Peyer's patch (tissue), 4 donors: ENCODE measurements at regions not wholly inside any gene's neighbourhood (a gene's known extent, or its start where the extent isn't known, plus 50 kb on each side); places are given as distances from the start of the nearest gene placed in this dataset.

ENCODE experiments used
- DNase-seq, 3 donors: peaks; one replicate each; pipeline ENCODE4 v3.0.0-alpha.2; 2017 to 2019
- H3K27ac ChIP-seq, 4 donors: fragments of 200-600 bp; sonication (generic); one replicate each; pipeline ENCODE4 v1.5.1; 2016 to 2019
- H3K27me3 ChIP-seq, 2 donors: fragments of 200-600 bp; sonication (generic); one replicate each; pipeline ENCODE4 v1.5.1; 2019
- H3K36me3 ChIP-seq, 3 donors: fragments of 200-600 bp; sonication (generic); one replicate each; pipeline ENCODE4 v1.5.1; 2016 to 2019
- H3K4me1 ChIP-seq, 4 donors: fragments of 200-600 bp; sonication (generic); one replicate each; pipeline ENCODE4 v1.5.1; 2016 to 2019
- H3K4me3 ChIP-seq, 4 donors: fragments of 200-600 bp; sonication (generic); 1 replicate in 3 of 4; 2 replicates in 1 of 4; pipeline ENCODE4 v1.5.1; 2016 to 2019; ENCODE audit warnings: mild to moderate bottlenecking in 1 of 4
- H3K9me3 ChIP-seq, 4 donors: fragments of 200-600 bp; sonication (generic); one replicate each; pipeline ENCODE4 v1.5.1; 2016 to 2019; ENCODE audit warnings: mild to moderate bottlenecking in 1 of 4
- CTCF ChIP-seq, 6 experiments: fragments of 450-650 bp in 4 of 6; fragments of 200-600 bp in 2 of 6; sonication (generic) in 1 of 6; IDR thresholded peaks; one replicate each; pipeline ENCODE4 v1.5.1; 2017 to 2019; ENCODE audit warnings: antibody characterized with exemption in 6 of 6, mild to moderate bottlenecking in 3 of 6, moderate library complexity in 1 of 6
- POLR2A ChIP-seq, 2 donors: fragments of 450-650 bp; IDR thresholded peaks; one replicate each; pipeline ENCODE4 v1.5.1; 2017; ENCODE audit warnings: antibody characterized with exemption in 2 of 2, mild to moderate bottlenecking in 2 of 2, moderate library complexity in 2 of 2

GRCh38 chr5:71892641-71893365, 173.7 kb downstream of the CARTPT start:
- H3K36me3 ChIP-seq, result no peaks in the 10 kb centered on the region
- TF ChIP-seq CTCF (IDR thresholded peaks at IDR 0.05) (no peak), POLR2A (IDR thresholded peaks at IDR 0.05) (no peak)
- no peak overlapping the region for H3K27ac ChIP-seq

DNA sequence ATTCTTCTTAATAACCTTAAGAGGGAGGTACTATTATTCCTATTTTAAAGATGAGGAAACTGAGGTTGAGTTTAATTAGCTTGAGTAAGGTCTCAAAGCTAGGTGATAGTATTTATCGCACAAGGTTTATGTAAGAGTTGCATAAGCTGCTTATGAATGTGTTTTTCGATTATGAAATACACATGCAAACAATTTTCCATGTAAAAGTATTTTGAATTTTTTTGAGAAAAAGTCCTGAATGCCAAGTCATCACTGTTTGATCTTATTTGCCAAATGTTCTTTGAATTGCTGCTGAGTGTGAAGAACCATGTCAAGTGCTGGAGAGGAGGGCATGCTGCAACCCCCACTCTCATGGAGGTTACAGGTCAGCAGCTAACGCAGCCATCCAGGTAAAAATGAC, 174.4 kb downstream of the CARTPT start:
- TF ChIP-seq POLR2A (IDR thresholded peaks at IDR 0.05), result no peak
- TF ChIP-seq CTCF (IDR thresholded peaks at IDR 0.05), result no peak
- H3K4me3 ChIP-seq, result no peak overlapping the region
- no peak for DNase-seq
- H3K36me3 ChIP-seq, result no peaks in the 10 kb centered on the region
- no peaks in the 10 kb centered on the region for H3K9me3 ChIP-seq
- no peak overlapping the region for H3K27ac ChIP-seq
- H3K27me3 ChIP-seq, result no peaks in the 10 kb centered on the region
- peaks cover 0 to 5% (median 0%) of the 10 kb centered on the region in 4 donors for H3K4me1 ChIP-seq

More at GRCh38 chr5:71892641-71893365, 173.7 kb downstream of the CARTPT start:
- Histone ChIP-seq H3K4me3 (no peak overlapping the region), H3K4me1 (peaks cover 0 to 5% (median 0%) of the 10 kb centered on the region in 4 donors), H3K27me3 (no peaks in the 10 kb centered on the region), H3K9me3 (no peaks in the 10 kb centered on the region)
- no peak for DNase-seq

- Histone ChIP-seq H3K9me3 (no peaks in the 10 kb centered on the region), H3K27me3 (no peaks in the 10 kb centered on the region), H3K27ac (no peak overlapping the region), H3K36me3 (no peaks in the 10 kb centered on the region), H3K4me3 (no peak overlapping the region), H3K4me1 (peaks cover 0 to 5% (median 0%) of the 10 kb centered on the region in 4 donors)
- no peak for DNase-seq
- TF ChIP-seq POLR2A (IDR thresholded peaks at IDR 0.05), result no peak
- TF ChIP-seq CTCF (IDR thresholded peaks at IDR 0.05), result no peak
Measured at GRCh38 chr5:71894091-71894490, 175.0 kb downstream of the CARTPT start.

- Histone ChIP-seq H3K27me3 (no peaks in the 10 kb centered on the region), H3K4me3 (no peak overlapping the region), H3K9me3 (no peaks in the 10 kb centered on the region), H3K4me1 (peaks cover 0 to 5% (median 0%) of the 10 kb centered on the region in 4 donors), H3K36me3 (no peaks in the 10 kb centered on the region), H3K27ac (no peak overlapping the region)
- DNase-seq, result peak in 1 of 3 donors; percentile 54
- TF ChIP-seq CTCF (IDR thresholded peaks at IDR 0.05) (no peak), POLR2A (IDR thresholded peaks at IDR 0.05) (no peak)
Measured at GRCh38 chr5:71895546-71895945, 176.5 kb downstream of the CARTPT start.

DNA sequence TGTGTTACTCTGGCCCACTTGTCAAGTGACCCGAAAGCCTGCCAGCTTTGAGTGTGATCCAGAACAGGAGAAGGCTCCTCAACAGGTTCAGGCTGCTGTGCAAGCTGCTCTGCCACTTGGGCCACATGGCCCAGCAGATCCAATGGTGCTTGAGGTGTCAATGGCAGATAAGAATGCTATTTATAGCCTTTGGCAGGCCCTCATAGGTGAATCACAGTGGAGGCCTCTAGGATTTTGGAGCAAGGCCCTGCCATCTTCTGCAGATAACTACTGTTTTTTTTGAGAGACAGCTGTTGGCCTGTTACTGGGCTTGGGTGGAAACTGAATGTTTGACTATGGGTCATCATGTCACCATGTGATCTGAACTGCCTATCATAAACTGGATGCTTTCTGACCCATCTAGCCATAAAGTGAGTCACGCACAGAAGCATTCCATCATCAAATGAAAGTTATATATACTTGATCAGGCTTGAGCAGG, 180.8 kb downstream of the CARTPT start:
- no peaks in the 10 kb centered on the region for H3K36me3 ChIP-seq
- DNase-seq, result peak in 1 of 3 donors; percentile 52
- H3K9me3 ChIP-seq, result no peaks in the 10 kb centered on the region
- H3K27ac ChIP-seq, result peak overlapping the region in 2 of 4 donors; percentile 37 to 66
- no peak overlapping the region for H3K4me3 ChIP-seq
- H3K4me1 ChIP-seq, result no peaks in the 10 kb centered on the region
- no peaks in the 10 kb centered on the region for H3K27me3 ChIP-seq
- TF ChIP-seq CTCF (IDR thresholded peaks at IDR 0.05) (no peak), POLR2A (IDR thresholded peaks at IDR 0.05) (no peak)
